Karpas-422 (cell line): ENCODE measurements at regions not wholly inside any gene's neighbourhood (a gene's known extent, or its start where the extent isn't known, plus 50 kb on each side); places are given as distances from the start of the nearest gene placed in this dataset.

Experiments used
- DNase-seq: peaks from one replicate; pipeline ENCODE4 v3.0.0-alpha.2; 2015
- H2AFZ ChIP-seq: fragments of 200-600 bp; sonication (generic); 2 replicates; pipeline ENCODE4 v1.6.1; 2014; ENCODE audit warnings: antibody characterized with exemption, low read length, mixed read lengths
- H3K27ac ChIP-seq: fragments of 200-600 bp; sonication (generic); 2 replicates; pipeline ENCODE4 v1.5.1; 2014; ENCODE audit warnings: mild to moderate bottlenecking, low read length, moderate library complexity
- H3K27me3 ChIP-seq: fragments of 200-600 bp; sonication (generic); 2 replicates; pipeline ENCODE4 v1.6.1; 2014; ENCODE audit warnings: low read length, mixed read lengths
- H3K36me3 ChIP-seq: fragments of 200-600 bp; sonication (generic); 2 replicates; pipeline ENCODE4 v1.6.1; 2014; ENCODE audit warnings: low read length, mixed read lengths; ENCODE audit not compliant: insufficient read depth
- H3K4me1 ChIP-seq: fragments of 200-600 bp; sonication (generic); 2 replicates; pipeline ENCODE4 v1.6.1; 2014; ENCODE audit warnings: mild to moderate bottlenecking, low read length, mixed read lengths
- H3K4me2 ChIP-seq: fragments of 200-600 bp; sonication (generic); 2 replicates; pipeline ENCODE4 v1.6.1; 2014; ENCODE audit warnings: low read length, low read depth, mild to moderate bottlenecking; ENCODE audit not compliant: poor library complexity, severe bottlenecking
- H3K4me3 ChIP-seq: fragments of 200-600 bp; sonication (generic); 2 replicates; pipeline ENCODE4 v1.5.1; 2014; ENCODE audit warnings: mild to moderate bottlenecking, antibody characterized with exemption, low read length, mixed read lengths
- H3K79me2 ChIP-seq: fragments of 200-600 bp; sonication (generic); 2 replicates; pipeline ENCODE4 v1.6.1; 2014; ENCODE audit warnings: mild to moderate bottlenecking, low read length, mixed read lengths
- H3K9ac ChIP-seq: fragments of 200-600 bp; sonication (generic); 2 replicates; pipeline ENCODE4 v1.6.0; 2014; ENCODE audit warnings: low read length
- H3K9me2 ChIP-seq: fragments of 200-600 bp; sonication (generic), shearing (Covaris generic); replicated peaks from 2 replicates; pipeline ENCODE4 v1.6.0; 2014; ENCODE audit warnings: mild to moderate bottlenecking, low read length, moderate library complexity; ENCODE audit not compliant: insufficient read depth
- H3K9me3 ChIP-seq: fragments of 300-700, 200-600 bp; sonication (generic); 2 replicates; pipeline ENCODE4 v1.6.1; 2014; ENCODE audit warnings: low read length, mixed read lengths
- H4K20me1 ChIP-seq: fragments of 200-600 bp; sonication (generic); 2 replicates; pipeline ENCODE4 v1.6.1; 2014; ENCODE audit warnings: mild to moderate bottlenecking, antibody characterized with exemption, low read length, low read depth; ENCODE audit not compliant: insufficient read depth

DNA sequence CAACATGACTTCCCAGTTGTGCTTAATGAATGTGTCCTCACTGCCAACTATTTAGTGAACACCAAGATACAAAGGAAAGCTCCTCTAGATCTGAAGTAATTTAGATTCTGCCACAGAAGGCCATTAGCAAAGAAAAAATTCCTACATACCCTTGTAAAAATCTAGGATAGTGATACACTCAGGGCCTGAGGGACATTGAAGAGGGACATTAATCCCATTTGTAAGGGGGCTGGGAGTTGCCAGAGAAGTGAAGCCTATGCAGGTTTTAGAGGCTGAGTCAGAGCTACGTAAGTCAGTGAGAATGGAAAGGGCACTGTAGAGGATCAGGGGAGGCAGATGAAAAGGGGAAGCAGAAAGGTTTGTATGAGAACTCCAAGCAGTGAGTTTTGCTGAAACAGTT is 286.9 kb upstream of the TARS1 start:
- Histone ChIP-seq H3K4me2 (no peak overlapping the region), H2AFZ (no peak overlapping the region), H3K27ac (no peak overlapping the region), H3K9ac (no peak overlapping the region), H3K9me2 (no peaks in the 10 kb centered on the region), H3K36me3 (no peaks in the 10 kb centered on the region), H3K9me3 (no peaks in the 10 kb centered on the region), H3K27me3 (no peaks in the 10 kb centered on the region), H3K79me2 (no peaks in the 10 kb centered on the region), H3K4me3 (no peak overlapping the region), H4K20me1 (no peaks in the 10 kb centered on the region), H3K4me1 (no peaks in the 10 kb centered on the region)
- no peak for DNase-seq

DNA sequence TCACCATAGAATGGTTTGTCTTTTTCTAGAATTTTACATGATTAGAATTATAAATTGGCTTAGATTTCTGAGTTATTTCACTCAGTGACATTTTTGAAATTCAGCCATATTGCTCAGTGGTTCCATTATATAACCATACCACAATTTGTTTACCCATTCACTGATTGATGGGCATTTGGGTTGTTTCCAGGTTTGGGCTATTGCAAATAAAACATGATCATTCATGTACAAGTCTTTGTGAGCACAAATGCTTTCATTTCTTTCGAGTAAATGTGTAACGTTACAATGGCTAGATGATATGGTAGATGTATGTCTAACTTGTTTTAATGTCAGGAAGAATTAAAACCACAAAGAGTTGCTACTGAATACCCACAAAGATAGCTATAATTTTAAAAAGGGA is 279.9 kb upstream of the TARS1 start:
- Histone ChIP-seq H3K9ac (no peak overlapping the region), H3K79me2 (no peaks in the 10 kb centered on the region), H3K4me2 (no peak overlapping the region), H3K4me3 (no peak overlapping the region), H2AFZ (no peak overlapping the region), H3K36me3 (no peaks in the 10 kb centered on the region), H4K20me1 (no peaks in the 10 kb centered on the region), H3K9me3 (no peaks in the 10 kb centered on the region), H3K4me1 (no peaks in the 10 kb centered on the region), H3K27ac (no peak overlapping the region), H3K27me3 (no peaks in the 10 kb centered on the region), H3K9me2 (no peaks in the 10 kb centered on the region)
- no peak for DNase-seq

DNA sequence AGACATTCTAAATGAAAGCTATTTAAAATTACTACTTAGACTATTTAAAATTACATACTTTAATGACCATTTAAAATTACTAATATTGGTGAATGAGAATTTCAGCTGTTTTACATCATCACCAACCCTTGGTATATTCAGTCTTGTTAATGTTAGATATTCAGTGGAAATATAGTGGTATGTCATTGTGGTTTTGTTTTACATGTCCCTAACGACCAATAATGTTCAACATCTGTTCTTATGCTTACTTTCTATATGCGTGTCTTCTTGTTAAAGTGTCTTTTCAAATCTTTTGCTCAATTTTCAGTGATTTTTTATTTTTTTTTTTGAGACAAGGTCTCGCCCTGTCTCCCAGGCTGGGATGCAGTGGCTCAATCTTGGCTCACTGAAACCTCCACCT is 279.3 kb upstream of the TARS1 start:
- Histone ChIP-seq H2AFZ (no peak overlapping the region), H3K4me1 (no peaks in the 10 kb centered on the region), H3K4me2 (no peak overlapping the region), H3K27me3 (no peaks in the 10 kb centered on the region), H3K36me3 (no peaks in the 10 kb centered on the region), H3K9me3 (no peaks in the 10 kb centered on the region), H4K20me1 (no peaks in the 10 kb centered on the region), H3K9ac (no peak overlapping the region), H3K79me2 (no peaks in the 10 kb centered on the region), H3K27ac (no peak overlapping the region), H3K4me3 (no peak overlapping the region), H3K9me2 (no peaks in the 10 kb centered on the region)
- no peak for DNase-seq

DNA sequence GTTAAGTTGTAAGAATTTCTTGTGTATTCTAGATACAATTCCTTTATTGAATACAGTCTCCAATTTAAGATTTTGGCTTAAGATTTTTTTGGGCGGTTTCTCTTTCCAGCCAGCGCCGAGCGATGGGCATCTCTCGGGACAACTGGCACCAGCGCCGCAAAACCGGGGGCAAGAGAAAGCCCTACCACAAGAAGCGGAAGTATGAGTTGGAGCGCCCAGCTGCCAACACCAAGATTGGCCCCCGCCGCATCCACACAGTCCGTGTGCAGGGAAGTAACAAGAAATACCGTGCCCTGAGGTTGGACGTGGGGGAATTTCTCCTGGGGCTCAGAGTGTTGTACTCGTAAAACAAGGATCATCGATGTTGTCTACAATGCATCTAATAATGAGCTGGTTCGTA is 278.7 kb upstream of the TARS1 start:
- H3K4me3 ChIP-seq: no peak overlapping the region
- no peak overlapping the region for H3K4me2 ChIP-seq
- no peaks in the 10 kb centered on the region for H3K9me2 ChIP-seq
- H3K9ac ChIP-seq: no peak overlapping the region
- no peak overlapping the region for H3K27ac ChIP-seq
- no peaks in the 10 kb centered on the region for H3K36me3 ChIP-seq
- H3K4me1 ChIP-seq: no peaks in the 10 kb centered on the region
- no peak for DNase-seq
- H4K20me1 ChIP-seq: no peaks in the 10 kb centered on the region
- H2AFZ ChIP-seq: no peak overlapping the region
- H3K27me3 ChIP-seq: no peaks in the 10 kb centered on the region
- no peaks in the 10 kb centered on the region for H3K9me3 ChIP-seq
- H3K79me2 ChIP-seq: no peaks in the 10 kb centered on the region

DNA sequence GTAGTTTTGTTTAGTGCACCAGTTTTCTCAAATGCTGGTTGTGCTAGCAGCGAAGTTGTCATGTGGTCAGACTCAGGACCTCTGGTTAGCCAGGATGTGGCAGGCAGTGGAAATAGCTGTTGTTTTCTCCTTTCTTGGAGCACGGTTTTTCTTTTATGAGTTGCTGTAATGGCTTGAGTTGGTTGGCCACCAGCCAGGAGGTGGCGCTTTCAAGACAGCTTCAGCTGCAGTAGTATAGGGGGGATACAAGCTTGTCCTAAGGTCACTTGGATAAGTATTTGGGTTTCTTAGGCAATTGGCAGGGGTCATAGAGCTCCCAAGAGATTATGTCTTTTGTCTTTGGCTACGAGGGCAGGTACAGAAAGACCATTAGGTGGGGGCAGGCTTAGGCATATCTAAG is 274.2 kb upstream of the TARS1 start:
- Histone ChIP-seq H3K4me3 (no peak overlapping the region), H2AFZ (no peak overlapping the region), H3K27ac (no peak overlapping the region)

DNA sequence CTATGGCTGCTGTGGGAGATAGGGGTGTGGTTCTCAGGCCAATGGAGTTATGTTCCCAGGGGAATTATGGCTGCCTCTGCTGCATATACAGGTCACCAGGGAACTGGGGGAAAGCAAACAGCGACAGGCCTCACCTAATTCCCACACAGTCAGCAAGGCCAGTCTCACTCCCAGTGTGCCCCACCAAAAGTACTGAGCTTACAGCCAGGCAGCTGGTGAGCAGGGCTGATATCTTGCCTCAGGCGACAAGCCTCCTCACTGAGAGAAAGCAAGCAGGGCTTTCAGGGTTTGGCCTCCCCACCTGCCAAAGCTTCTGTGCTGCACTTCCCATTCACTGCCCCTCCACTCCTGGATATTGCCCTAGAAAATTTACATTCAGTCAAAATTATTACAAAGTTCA is 273.8 kb upstream of the TARS1 start:
- Histone ChIP-seq H3K27ac (no peak overlapping the region), H3K4me1 (no peaks in the 10 kb centered on the region), H3K4me3 (no peak overlapping the region), H3K27me3 (no peaks in the 10 kb centered on the region), H3K9ac (no peak overlapping the region), H3K79me2 (no peaks in the 10 kb centered on the region), H2AFZ (no peak overlapping the region), H3K9me2 (no peaks in the 10 kb centered on the region), H3K9me3 (peaks cover 6% of the 10 kb centered on the region; the same call in 1 of the 2 replicates), H4K20me1 (no peaks in the 10 kb centered on the region), H3K4me2 (no peak overlapping the region), H3K36me3 (no peaks in the 10 kb centered on the region)
- no peak for DNase-seq

More for the DNA sequence above, 274.2 kb upstream of the TARS1 start:
- Histone ChIP-seq H4K20me1 (no peaks in the 10 kb centered on the region), H3K9ac (no peak overlapping the region), H3K4me2 (no peak overlapping the region), H3K79me2 (no peaks in the 10 kb centered on the region), H3K4me1 (no peaks in the 10 kb centered on the region), H3K36me3 (no peaks in the 10 kb centered on the region), H3K27me3 (no peaks in the 10 kb centered on the region), H3K9me3 (peaks cover 6% of the 10 kb centered on the region; the same call in 1 of the 2 replicates), H3K9me2 (no peaks in the 10 kb centered on the region)
- peak; percentile 55 for DNase-seq

DNA sequence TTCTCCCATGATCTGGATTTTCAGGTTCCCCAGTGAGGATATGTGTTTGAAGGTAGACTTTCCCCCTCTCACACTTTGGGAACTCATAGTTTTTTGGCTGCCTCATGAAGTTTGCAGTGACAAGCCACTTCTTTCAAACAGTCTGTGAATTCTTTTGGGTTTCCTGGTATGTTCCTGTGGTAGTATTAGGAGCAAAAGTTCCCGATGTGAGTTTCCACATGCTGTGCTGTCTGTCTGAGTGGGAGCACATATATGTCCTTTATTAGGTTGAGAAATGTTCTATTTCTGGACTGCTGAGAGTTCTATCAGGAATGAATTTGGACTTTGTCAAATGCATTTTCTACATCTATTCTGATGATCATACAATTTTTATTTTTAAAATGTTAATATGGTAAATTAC is 273.2 kb upstream of the TARS1 start:
- no peaks in the 10 kb centered on the region for H3K9me2 ChIP-seq
- no peaks in the 10 kb centered on the region for H3K79me2 ChIP-seq
- H3K9me3 ChIP-seq: peaks cover 6% of the 10 kb centered on the region; the same call in 1 of the 2 replicates
- no peaks in the 10 kb centered on the region for H3K36me3 ChIP-seq
- no peak overlapping the region for H3K4me3 ChIP-seq
- no peaks in the 10 kb centered on the region for H3K4me1 ChIP-seq
- no peaks in the 10 kb centered on the region for H4K20me1 ChIP-seq
- no peak for DNase-seq
- H3K9ac ChIP-seq: no peak overlapping the region
- no peaks in the 10 kb centered on the region for H3K27me3 ChIP-seq
- H2AFZ ChIP-seq: no peak overlapping the region
- H3K27ac ChIP-seq: no peak overlapping the region
- no peak overlapping the region for H3K4me2 ChIP-seq

DNA sequence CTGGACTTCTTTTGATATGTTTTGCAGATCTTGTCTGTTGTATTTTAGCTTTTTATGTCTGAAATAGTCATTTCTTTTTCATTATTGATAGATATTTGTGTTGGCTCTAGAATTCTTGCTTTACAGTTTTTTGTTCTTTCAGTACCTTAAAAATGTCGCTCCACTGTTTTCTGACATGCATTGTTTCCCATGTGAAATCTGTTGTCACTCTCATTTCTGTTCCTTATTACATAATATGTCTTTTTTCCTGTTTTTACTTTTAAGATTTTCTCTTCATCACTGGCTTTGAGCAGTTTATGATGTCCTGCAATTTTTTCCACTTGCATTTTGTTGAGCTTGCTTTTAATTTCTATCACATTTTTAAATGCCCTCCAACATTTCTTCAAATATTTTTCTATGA is 270.4 kb upstream of the TARS1 start:
- no peak for DNase-seq
- Histone ChIP-seq H3K36me3 (no peaks in the 10 kb centered on the region), H4K20me1 (no peaks in the 10 kb centered on the region), H3K79me2 (no peaks in the 10 kb centered on the region), H3K9me3 (peaks cover 6% of the 10 kb centered on the region; the same call in 1 of the 2 replicates), H3K4me1 (no peaks in the 10 kb centered on the region), H3K4me2 (no peak overlapping the region), H3K4me3 (no peak overlapping the region), H3K9me2 (no peaks in the 10 kb centered on the region), H2AFZ (no peak overlapping the region), H3K9ac (no peak overlapping the region), H3K27ac (no peak overlapping the region), H3K27me3 (no peaks in the 10 kb centered on the region)

DNA sequence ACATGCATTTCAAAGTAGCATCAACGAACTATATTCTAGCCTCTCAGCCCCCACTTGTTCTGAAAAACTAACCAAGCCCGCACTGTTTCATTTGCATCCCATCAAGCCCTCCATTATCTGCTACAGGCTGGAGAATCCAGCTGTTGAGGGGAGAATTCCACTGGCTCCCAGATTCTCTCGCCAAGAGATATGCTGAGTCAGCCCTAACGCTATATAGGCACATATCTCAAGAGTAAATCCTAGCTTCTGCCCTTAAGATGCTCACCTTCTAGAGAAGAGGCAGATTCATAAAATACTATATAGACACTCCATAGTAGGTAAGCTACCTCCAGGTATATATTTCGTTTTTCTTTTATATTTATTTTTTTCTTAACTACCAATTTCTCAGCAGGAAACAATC is 266.4 kb upstream of the TARS1 start:
- H3K36me3 ChIP-seq: no peaks in the 10 kb centered on the region
- no peak overlapping the region for H2AFZ ChIP-seq
- no peaks in the 10 kb centered on the region for H3K9me2 ChIP-seq
- H3K27me3 ChIP-seq: no peaks in the 10 kb centered on the region
- H3K9ac ChIP-seq: no peak overlapping the region
- H4K20me1 ChIP-seq: no peaks in the 10 kb centered on the region
- no peaks in the 10 kb centered on the region for H3K4me1 ChIP-seq
- DNase-seq: no peak
- no peak overlapping the region for H3K27ac ChIP-seq
- H3K79me2 ChIP-seq: no peaks in the 10 kb centered on the region
- peaks cover 6% of the 10 kb centered on the region; the same call in 1 of the 2 replicates for H3K9me3 ChIP-seq
- no peak overlapping the region for H3K4me2 ChIP-seq
- H3K4me3 ChIP-seq: no peak overlapping the region
